Liver (tissue), 8 donors: ENCODE measurements at regions not wholly inside any gene's neighbourhood (a gene's known extent, or its start where the extent isn't known, plus 50 kb on each side); places are given as distances from the start of the nearest gene placed in this dataset.

ENCODE experiments used
- DNase-seq: peaks from one replicate; pipeline ENCODE4 v3.0.0-alpha.2; 2017; ENCODE audit warnings: low spot score
- H3K27ac ChIP-seq, 2 donors: one replicate each; pipeline ENCODE4 v1.7.0; 2013; ENCODE audit warnings: inconsistent platforms in 2 of 2, low read length in 2 of 2, control low read depth in 1 of 2, low read depth in 1 of 2, mild to moderate bottlenecking in 1 of 2
- H3K27me3 ChIP-seq, 4 donors: one replicate each; pipeline versions ENCODE4 v1.6.1 to v1.7.0; 2013; ENCODE audit warnings: low read length in 3 of 4, inconsistent platforms in 1 of 4, mild to moderate bottlenecking in 1 of 4, moderate library complexity in 1 of 4; ENCODE audit not compliant: control insufficient read depth in 4 of 4, insufficient read depth in 4 of 4
- H3K36me3 ChIP-seq, 4 donors: one replicate each; pipeline versions ENCODE4 v1.6.1 to v1.7.0; 2013; ENCODE audit warnings: low read length in 3 of 4, mild to moderate bottlenecking in 3 of 4, low read depth in 1 of 4, moderate library complexity in 1 of 4; ENCODE audit not compliant: control insufficient read depth in 4 of 4, insufficient read depth in 3 of 4
- H3K4me1 ChIP-seq, 4 donors: one replicate each; pipeline versions ENCODE4 v1.6.1 to v1.7.0; 2013; ENCODE audit warnings: low read length in 3 of 4, mild to moderate bottlenecking in 3 of 4, moderate library complexity in 1 of 4; ENCODE audit not compliant: control insufficient read depth in 4 of 4, insufficient read depth in 4 of 4
- H3K4me3 ChIP-seq, 3 donors: one replicate each; pipeline versions ENCODE4 v1.6.1 to v1.7.0; 2013; ENCODE audit warnings: low read length in 3 of 3, control low read depth in 1 of 3, low read depth in 1 of 3, mild to moderate bottlenecking in 1 of 3
- H3K9ac ChIP-seq, 2 donors: one replicate each; pipeline ENCODE4 v1.7.0; 2013; ENCODE audit warnings: low read length in 2 of 2, mild to moderate bottlenecking in 2 of 2, moderate library complexity in 2 of 2, control low read depth in 1 of 2, low read depth in 1 of 2
- H3K9me3 ChIP-seq, 4 donors: one replicate each; pipeline versions ENCODE4 v1.6.1 to v1.7.0; 2013; ENCODE audit warnings: low read length in 3 of 4; ENCODE audit not compliant: control insufficient read depth in 4 of 4
- ATF3 ChIP-seq: IDR thresholded peaks from 2 replicates; pipeline ENCODE4 v1.6.1; 2016; ENCODE audit warnings: antibody characterized with exemption
- EGR1 ChIP-seq, 2 donors: IDR thresholded peaks; 2 replicates each; pipeline ENCODE4 v1.6.1; 2016 to 2018; ENCODE audit warnings: antibody characterized with exemption in 2 of 2, low read depth in 2 of 2
- FOXA1 ChIP-seq: IDR thresholded peaks from 2 replicates; pipeline ENCODE4 v1.6.1; 2016; ENCODE audit warnings: antibody characterized with exemption
- FOXA2 ChIP-seq: IDR thresholded peaks from 2 replicates; pipeline ENCODE4 v1.6.1; 2016; ENCODE audit warnings: antibody characterized with exemption
- GABPA ChIP-seq, 2 donors: IDR thresholded peaks in 1 of 2; conservative IDR thresholded peaks in 1 of 2; 2 replicates each; pipeline ENCODE4 v1.6.1; 2016; ENCODE audit warnings: antibody characterized with exemption in 2 of 2, mild to moderate bottlenecking in 1 of 2, moderate library complexity in 1 of 2
- HNF4A ChIP-seq, 2 donors: conservative IDR thresholded peaks; 2 replicates each; pipeline ENCODE4 v1.6.1; 2016; ENCODE audit warnings: antibody characterized with exemption in 2 of 2, mild to moderate bottlenecking in 2 of 2
- HNF4G ChIP-seq: IDR thresholded peaks from 2 replicates; pipeline ENCODE4 v1.6.1; 2016; ENCODE audit warnings: antibody characterized with exemption
- JUND ChIP-seq, 2 donors: IDR thresholded peaks; 2 replicates each; pipeline ENCODE4 v1.6.1; 2016; ENCODE audit warnings: antibody characterized with exemption in 2 of 2
- MAX ChIP-seq: IDR thresholded peaks from 2 replicates; pipeline ENCODE4 v1.6.1; 2016; ENCODE audit warnings: antibody characterized with exemption
- NR2F2 ChIP-seq: IDR thresholded peaks from 2 replicates; pipeline ENCODE4 v1.6.1; 2016; ENCODE audit warnings: antibody characterized with exemption
- RAD21 ChIP-seq, 2 donors: IDR thresholded peaks; 2 replicates each; pipeline ENCODE4 v1.6.1; 2016; ENCODE audit warnings: antibody characterized with exemption in 2 of 2, mild to moderate bottlenecking in 2 of 2
- REST ChIP-seq: IDR thresholded peaks from 2 replicates; pipeline ENCODE4 v1.6.1; 2016; ENCODE audit warnings: antibody characterized with exemption, mild to moderate bottlenecking
- RXRA ChIP-seq, 2 donors: IDR thresholded peaks; 2 replicates each; pipeline ENCODE4 v1.6.1; 2017 to 2018; ENCODE audit warnings: antibody characterized with exemption in 2 of 2, mild to moderate bottlenecking in 1 of 2
- SP1 ChIP-seq: IDR thresholded peaks from 2 replicates; pipeline ENCODE4 v1.6.1; 2018; ENCODE audit warnings: antibody characterized with exemption, mild to moderate bottlenecking
- TAF1 ChIP-seq: conservative IDR thresholded peaks from 2 replicates; pipeline ENCODE4 v1.6.1; 2016; ENCODE audit warnings: antibody characterized with exemption, mild to moderate bottlenecking
- YY1 ChIP-seq: IDR thresholded peaks from 2 replicates; pipeline ENCODE4 v1.6.1; 2016; ENCODE audit warnings: antibody characterized with exemption, mild to moderate bottlenecking
- ZBTB33 ChIP-seq: IDR thresholded peaks from 2 replicates; pipeline ENCODE4 v1.6.1; 2016; ENCODE audit warnings: antibody characterized with exemption
- WGBS: extraction: QIAGEN DNeasy Blood & Tissue Kit; methylation state at CpG from one replicate; pipeline ENCODE4 v1.1.7; 2013; 5-methylcytosine and 5-hydroxymethylcytosine counted together
- TF ChIP-seq, protein P1 (sequence below): fragments of 150-350 bp; IDR thresholded peaks from 2 replicates; pipeline ENCODE4 v1.5.1; 2017; ENCODE audit warnings: improper control_type of control experiment, low read depth, low read length; ENCODE audit not compliant: missing input control
- donor health status: healthy.
- donor health status: healthy.
- donor health status: healthy.
- donor health status: healthy.
- donor health status: healthy.

- no peak for TF ChIP-seq ZBTB33
- no peak for TF ChIP-seq FOXA2
Observed at GRCh38 chr1:2948751-2949680, 72.3 kb upstream of the ACTRT2 start (continued).

DNA sequence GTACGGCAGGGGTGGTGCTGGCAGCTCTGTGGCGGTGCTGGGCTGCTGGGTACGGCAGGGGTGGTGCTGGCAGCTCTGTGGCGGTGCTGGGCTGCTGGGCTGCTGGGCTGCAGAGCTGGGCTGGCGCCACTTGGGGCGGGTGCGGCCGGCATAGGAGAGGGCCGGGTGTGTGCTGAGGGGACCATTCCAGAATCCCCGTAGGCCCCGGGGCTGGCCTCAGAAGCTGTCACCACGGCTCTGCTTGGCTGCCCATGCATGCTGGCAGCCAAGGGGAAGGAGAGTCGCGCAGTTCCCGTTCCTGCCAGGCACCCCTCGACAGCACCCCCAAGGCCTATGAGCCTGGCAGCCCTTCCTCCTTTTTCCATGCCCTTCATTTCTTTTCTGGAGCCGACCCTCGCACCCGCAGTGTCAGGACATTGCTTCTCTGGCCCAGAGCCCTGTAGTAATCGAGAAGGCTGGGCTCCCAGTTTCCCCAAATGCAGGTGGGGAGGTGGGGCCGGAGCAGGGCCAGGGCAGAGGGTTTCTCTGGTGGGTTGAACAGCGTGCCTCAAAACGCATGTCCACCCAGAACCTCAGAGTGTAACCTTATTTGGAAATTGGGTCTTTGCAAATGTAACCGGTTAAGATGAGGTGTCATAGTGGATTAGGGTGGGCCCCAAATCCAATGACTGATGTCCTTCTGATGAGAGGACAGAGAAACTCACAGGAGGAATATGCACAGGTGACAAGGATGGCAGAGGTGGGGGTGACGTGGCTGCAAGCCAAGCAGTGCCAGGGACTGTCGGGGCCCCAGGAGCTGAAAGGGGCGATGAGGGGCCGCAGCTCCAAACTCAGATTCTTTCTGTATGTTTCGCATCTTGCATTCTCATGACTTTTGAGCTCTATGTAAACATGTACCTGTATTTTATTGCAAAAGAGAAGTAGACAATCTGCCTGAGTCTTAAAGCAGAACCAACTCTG lies 71.0 kb upstream of the ACTRT2 start:
- DNase-seq, result no peak
- no peaks in the 10 kb centered on the region for H3K4me1 ChIP-seq
- 87% methylated on average over 28 of the region's 29 CpGs for WGBS
- H3K4me3 ChIP-seq, result no peak overlapping the region
- H3K27me3 ChIP-seq, result peaks cover 0 to 5% (median 0%) of the 10 kb centered on the region in 4 donors
- H3K27ac ChIP-seq, result no peak overlapping the region
- peaks cover 0 to 4% (median 3%) of the 10 kb centered on the region in 4 donors for H3K9me3 ChIP-seq
- H3K9ac ChIP-seq, result no peak overlapping the region
- TF ChIP-seq TAF1 (no peak), GABPA (IDR thresholded peaks at IDR 0.05 in 1 of 2, conservative IDR thresholded peaks at IDR 0.05 in 1 of 2) (no peak), MAX (no peak), ZBTB33 (no peak), FOXA1 (no peak), RAD21 (IDR thresholded peaks at IDR 0.05) (no peak), SP1 (no peak), EGR1 (IDR thresholded peaks at IDR 0.05; ENCODE audit: low read depth in 2 of 2) (no peak), JUND (IDR thresholded peaks at IDR 0.05) (no peak), YY1 (no peak), RXRA (IDR thresholded peaks at IDR 0.05) (no peak), HNF4A (conservative IDR thresholded peaks at IDR 0.05) (no peak), HNF4G (no peak), REST (no peak), NR2F2 (no peak), FOXA2 (no peak), ATF3 (no peak)
- TF ChIP-seq, protein P1, sequence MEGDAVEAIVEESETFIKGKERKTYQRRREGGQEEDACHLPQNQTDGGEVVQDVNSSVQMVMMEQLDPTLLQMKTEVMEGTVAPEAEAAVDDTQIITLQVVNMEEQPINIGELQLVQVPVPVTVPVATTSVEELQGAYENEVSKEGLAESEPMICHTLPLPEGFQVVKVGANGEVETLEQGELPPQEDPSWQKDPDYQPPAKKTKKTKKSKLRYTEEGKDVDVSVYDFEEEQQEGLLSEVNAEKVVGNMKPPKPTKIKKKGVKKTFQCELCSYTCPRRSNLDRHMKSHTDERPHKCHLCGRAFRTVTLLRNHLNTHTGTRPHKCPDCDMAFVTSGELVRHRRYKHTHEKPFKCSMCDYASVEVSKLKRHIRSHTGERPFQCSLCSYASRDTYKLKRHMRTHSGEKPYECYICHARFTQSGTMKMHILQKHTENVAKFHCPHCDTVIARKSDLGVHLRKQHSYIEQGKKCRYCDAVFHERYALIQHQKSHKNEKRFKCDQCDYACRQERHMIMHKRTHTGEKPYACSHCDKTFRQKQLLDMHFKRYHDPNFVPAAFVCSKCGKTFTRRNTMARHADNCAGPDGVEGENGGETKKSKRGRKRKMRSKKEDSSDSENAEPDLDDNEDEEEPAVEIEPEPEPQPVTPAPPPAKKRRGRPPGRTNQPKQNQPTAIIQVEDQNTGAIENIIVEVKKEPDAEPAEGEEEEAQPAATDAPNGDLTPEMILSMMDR, result no peak
- H3K36me3 ChIP-seq, result no peaks in the 10 kb centered on the region
